Umbilical cord (tissue), 1 donor: ENCODE measurements at regions not wholly inside any gene's neighbourhood (a gene's known extent, or its start where the extent isn't known, plus 50 kb on each side); places are given as distances from the start of the nearest gene placed in this dataset.

ENCODE experiments used
- DNase-seq: peaks from one replicate; pipeline ENCODE4 v3.0.0-alpha.2; 2015; ENCODE audit warnings: low spot score

DNA sequence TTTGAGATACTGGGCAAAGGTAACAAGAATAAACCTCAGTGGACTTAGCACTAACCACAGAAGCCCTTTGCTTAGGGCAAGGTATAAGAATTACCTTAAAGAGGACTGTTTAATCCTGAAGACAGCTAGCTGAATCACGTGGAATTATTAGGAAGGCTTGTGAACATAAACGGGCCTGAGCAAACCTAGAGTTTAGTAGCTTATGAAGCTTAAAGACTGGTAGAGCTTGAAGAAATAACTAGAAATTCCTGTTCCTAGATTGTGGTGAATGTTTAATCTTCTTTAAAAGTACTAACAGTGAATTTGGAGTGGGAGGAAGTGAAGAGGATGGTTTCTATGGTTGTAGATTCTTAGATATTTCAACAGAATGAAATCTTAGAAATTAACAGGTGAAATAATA is 428.9 kb upstream of the THRB start:
- DNase-seq, result no peak

DNA sequence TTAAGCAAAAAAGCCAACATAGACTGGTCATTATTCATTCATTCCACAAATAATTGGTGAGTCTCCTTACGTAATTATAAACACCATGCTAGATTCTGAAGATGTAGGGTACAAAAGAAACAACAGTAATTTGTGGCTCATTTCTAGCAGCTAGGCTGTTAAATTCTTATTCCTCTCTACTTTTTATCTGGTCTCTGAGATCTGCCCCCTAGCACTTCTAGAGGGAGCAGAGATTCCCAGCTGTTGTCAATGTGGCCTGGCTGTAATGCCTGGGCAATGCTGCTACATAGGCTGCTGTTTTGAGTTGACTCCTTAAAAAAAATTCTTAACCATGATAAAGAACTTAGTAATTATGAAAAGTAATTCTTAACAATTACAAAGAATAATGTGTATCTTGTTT is 434.9 kb upstream of the THRB start:
- DNase-seq, result no peak

DNA sequence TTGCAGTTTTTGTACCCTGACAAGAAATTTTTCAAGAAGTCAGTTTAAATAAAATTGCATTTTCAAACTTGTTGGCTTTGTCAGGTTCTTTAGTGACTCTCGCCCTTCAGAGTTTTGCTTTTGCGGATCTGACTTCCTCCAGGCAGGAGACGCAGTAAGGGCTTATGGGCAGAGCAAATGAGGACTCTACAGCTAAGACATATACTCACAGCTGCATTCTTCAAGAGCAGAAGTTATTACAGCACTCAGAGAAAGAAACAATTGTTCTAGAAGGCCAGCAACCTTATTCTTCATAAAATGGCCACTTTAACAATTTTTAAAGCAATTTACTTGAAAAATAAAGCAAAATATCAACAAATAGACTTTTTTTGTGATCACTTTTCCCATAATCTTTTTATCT is 438.8 kb upstream of the THRB start:
- DNase-seq, result no peak

DNA sequence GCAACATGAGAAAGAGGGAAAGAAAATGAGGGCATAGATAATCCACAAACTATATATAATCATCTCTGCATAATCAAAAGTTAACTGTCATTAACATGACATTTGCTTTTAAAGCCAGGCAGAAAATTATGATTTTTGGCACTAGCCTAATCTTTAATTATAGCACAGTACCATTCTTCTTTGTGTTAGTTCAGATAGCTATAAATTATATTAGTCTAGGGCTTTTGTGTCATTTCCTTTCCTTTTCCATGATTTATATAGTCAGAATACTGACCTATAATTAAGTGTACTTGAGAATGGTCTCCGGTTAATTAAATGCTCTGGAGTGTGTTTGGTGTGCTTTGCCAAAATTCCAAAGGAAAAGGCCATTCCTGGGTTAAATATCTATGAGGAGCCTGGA is 441.9 kb upstream of the THRB start:
- peak; percentile 12 for DNase-seq

DNA sequence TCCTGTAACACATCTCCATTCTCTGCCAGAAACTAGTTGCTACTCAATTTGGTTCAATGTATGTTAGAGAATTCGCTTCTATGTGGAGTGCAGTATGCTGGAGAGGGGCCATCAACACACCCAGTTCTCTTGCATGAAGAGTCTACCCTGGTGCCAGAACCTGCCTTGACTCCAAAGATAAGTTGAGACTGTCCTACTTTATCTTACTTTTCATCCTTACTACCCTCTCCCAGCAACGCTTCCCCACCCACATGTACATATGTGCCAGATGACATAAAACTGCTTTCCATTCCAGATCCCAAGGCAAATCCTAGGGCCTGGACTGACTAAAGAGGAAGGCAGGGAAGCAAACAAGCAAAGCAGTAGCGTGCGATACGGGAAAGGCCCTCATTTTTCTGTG is 442.6 kb upstream of the THRB start:
- peak; percentile 98 for DNase-seq

DNA sequence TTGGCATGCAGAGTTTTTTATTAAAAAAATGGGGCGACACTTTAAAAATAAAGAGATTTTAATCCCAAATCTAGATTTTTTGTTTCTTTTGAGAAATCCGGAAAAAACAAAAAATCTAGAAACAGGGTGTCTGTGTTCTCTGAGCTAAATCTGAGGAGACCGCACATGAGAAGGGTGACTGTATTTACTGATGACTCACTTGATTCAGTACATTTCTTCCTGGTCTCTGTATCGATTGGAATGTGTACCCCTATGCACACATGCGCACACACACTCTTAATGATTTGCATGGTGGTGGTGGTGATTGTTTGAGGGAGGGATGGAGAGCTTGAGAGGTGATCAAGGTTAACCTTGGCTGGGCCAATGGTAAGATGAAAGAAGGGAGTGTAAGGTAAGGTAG is 443.1 kb upstream of the THRB start:
- DNase-seq, result no peak

DNA sequence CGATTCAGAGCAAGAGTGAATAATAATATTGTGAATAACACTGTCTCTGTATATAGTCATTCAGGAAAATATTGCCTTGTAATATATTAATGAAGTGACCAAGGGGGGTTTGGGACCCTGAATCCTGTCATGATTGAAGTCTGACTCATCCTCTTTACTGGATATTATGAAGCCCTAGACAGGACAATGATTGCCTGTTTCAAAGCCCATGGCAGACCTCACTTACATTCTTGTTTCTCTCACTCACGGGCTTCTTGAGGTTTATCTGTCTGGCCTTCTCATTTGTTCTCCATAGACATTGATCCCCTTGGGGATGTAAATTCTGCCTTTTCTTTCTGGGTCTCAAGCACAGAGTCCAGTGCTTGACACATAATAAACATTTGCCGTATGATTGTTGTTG is 449.3 kb upstream of the THRB start:
- no peak for DNase-seq

DNA sequence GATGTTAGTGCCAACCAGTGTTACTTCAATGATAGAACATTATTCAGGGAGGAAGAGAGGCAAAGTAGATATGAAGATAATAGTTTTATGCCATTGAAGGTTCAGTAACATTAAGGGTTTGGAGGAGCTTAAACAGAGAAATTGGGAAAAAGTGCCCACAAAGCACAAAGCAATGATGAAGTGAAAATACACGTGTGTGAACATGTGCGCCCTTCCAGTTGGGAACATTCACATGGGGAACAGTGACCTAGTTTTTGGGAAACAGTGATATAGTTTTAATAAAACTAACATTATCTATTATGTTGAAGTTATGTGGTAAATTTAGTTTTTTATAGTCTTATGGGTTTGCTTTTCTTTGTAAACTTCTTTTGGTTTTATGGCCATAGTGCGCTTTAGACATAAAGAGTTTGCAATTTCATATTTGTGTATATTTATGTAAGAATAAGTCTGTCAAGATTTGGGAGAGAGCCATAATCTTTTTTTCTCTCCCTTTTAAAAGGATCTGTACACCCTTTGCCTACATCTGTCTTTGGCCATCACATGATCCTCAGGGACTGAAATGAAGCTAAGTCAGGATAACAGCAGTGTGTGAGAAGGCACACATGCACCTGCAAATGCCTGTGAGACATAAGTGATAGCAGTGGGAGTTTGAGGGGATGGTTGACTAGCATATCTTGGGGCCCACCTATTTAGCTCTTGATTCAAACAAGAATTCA is 450.3 kb upstream of the THRB start:
- no peak for DNase-seq

DNA sequence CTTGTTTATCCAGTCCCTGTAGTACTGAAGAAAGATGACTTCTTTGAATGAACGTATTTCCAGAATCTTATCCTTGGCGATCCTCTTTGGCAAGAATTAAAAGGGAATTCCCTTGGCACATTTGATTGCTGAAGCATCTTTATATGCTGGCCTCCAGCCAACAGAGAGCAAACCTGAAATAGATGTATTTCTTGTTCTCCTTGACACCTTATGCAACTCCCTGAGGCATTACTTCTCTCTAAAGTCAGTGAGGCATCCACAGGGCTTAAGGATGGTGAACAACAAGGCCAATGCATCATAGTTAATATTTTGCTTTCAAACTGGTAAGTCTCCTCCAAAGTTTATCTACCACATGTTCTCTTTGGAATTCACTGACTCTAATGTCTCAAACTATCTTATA is 450.9 kb upstream of the THRB start:
- no peak for DNase-seq

DNA sequence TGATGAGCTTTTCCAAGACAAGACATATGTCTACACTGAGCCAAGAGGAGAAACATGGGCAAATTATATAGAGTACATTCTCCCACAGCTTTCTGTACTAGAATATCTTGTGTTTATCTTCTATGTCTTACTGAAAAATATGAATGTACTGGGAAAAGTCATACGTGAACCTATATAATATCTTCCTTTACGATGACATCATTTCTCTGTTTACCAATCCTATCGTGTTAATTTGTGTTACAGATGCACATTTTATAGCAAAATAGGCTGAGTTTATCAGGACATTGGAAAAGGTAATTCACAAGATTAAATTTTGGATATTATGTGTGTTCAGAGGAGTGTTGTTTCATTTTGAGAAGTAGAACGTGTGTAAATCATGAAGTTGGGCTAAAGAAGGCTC is 452.5 kb upstream of the THRB start:
- no peak for DNase-seq

DNA sequence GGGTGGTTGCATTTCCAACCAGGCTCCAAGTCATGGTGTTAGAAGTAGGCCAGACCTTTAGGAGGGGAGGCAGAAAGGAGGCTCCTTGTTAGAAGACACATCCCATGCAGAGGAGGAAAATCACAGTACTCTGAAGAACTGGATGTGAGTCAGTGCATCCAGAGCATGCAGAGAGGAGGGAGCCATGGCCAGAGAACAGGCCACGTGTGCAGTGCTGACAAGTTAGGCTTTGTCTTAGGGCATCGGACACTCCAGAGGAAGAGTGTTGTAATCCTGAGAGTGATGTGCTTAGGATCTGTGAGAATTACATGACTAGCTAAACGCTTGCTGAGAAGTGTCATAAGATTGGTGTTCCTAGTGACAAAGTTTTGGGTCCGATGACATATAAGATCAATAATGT is 456.5 kb upstream of the THRB start:
- no peak for DNase-seq

DNA sequence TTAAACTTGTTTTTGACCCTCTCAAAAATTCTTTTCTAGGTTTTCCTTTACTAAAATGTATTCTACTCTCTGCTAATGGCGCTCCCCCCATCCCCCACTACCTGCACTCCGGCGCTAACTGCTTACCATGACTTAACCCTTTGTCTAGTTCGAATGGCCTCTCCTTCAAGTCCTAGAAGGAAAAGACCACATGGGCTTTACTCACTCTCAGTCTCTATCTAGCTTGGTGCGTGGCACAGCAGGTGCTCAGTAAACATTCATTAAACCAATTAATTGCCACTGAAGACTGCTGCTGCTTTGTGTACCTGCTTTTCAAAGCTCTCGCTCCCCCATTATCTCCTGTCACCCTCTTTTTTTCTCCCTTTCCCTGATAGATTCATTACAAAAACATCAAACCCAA is 457.7 kb upstream of the THRB start:
- DNase-seq, result no peak

DNA sequence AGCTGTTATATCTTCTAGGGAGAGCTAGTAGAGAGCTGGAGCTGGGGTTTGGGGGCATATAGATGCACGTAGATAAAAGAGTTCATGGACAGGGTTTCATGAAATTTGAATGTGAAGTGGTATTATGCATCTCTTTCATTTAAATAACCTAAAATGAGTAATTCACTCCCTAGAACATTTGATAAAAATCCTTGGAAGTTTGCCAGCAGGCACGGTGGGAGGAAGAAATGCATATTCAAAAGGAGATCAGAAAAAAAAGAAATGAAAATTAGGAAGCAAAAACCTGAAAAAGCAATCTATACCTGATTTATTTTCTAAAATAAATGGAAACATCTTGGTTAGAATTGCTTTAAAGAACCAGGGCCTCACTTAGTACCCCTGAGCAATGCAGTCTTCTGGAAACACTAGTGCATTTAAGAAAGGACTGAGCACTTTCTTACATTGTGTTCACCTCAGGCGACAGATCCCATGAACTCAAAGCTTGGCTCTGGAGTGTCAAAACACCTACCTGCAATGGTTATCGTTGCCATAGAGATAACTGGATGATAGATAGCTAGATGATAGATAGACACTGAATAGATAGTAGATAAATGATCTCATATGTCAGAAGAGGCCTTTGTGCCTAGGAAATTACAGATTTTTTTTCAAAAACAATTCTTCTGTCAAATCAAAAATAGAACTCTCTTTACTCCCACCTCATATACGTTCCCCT is 458.6 kb upstream of the THRB start:
- no peak for DNase-seq

DNA sequence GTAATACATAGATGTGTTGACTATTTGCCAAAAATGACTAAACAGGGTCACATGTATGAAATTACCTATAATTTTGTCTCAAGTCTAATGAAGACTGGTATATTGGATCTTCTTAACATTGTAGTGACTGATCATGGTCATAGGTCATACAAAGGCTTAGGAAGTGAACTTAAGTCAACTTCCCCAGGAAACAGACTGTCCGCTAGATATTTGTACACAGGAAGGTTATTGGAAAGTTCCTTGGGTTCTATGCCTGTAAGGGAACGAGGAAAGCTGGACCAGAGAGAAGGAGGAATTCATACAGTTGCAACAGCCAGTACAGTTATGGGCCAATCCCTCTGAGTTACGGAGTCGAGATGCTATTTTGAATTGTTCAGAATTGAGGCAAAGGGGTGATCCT is 462.0 kb upstream of the THRB start:
- no peak for DNase-seq

DNA sequence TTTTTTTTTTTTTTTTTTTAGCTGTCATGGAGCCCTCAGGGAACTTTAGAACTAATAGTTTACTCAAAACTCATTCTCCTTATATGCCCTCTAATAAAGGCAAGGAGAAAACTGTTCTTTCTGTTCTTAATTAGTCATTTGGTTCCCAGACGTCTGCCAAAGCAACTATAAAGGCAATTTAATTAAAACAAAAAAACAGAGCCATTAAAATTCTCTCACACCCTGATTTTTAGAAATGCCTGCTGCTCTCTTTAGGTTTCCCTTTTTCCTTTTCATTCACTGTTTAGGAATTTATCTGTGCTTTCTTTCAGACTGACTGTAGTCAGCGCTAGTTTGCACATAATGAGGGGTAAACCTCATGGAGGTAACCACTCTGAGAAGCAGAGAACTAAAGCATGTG is 463.6 kb upstream of the THRB start:
- no peak for DNase-seq

DNA sequence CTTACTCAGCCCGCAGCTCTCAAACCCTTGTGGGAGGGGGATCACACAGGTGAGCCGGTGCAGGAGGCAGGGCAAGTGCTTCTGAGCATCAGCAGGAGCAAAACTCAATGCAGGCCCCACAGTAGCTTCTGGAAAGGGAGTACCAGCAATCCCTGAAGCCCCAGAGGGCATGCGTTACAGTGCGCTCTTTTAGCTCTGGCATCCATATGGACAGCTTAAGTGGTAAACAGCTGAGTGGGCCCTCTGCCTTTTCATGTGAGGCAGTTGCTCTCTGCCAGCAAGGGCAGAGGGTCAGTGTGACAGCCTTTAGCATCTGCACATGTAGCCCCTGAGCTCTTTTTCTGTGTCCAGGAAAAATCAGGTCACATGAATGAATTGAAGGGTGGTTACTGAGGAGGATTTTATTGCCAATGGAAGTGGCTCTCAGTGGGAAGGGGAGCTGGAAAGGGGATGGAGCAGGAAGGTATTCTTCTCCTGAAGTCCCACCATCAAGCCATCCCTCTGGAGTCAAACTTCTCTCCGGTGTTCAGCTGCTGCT is 464.3 kb upstream of the THRB start:
- no peak for DNase-seq

DNA sequence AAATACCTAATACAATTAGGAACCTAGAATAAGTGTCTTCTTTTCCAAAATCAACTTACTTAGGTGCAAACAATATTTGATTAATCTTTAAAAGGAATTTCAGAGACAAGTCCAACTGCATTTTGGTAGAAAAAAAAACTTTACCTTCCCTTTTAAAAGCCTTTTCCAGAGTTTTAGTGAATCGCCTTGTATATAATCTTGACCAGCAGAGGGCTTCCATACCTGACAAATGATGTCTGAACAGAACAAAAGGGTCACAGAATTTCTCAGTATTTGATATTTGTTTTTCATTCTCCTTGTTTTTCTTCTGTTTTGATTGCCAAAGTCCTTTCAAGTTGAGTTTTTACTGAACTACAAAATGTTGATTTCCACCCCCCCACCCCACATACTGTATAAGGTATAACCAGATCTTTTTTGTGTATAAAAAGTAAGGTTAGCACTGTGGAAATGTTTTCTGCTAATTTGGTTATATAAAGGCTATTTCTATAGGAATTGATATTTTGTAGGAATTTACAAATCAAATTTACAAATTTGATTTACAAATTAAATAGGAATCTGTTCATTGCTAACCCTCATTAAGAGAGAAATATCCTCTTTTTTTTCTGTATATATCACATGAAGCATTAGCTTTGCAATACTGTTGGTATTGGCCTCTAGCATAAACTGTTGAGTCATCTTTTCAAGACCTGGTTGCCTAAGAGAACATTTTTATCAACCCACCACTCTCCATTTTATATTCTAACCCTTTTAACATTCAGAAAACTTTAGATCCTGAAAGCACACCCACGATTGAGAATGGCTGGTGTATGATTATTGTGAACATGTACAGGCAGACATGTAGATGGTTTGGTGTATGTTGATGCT is 464.1 kb upstream of the RARB start:
- peak; percentile 64 for DNase-seq

DNA sequence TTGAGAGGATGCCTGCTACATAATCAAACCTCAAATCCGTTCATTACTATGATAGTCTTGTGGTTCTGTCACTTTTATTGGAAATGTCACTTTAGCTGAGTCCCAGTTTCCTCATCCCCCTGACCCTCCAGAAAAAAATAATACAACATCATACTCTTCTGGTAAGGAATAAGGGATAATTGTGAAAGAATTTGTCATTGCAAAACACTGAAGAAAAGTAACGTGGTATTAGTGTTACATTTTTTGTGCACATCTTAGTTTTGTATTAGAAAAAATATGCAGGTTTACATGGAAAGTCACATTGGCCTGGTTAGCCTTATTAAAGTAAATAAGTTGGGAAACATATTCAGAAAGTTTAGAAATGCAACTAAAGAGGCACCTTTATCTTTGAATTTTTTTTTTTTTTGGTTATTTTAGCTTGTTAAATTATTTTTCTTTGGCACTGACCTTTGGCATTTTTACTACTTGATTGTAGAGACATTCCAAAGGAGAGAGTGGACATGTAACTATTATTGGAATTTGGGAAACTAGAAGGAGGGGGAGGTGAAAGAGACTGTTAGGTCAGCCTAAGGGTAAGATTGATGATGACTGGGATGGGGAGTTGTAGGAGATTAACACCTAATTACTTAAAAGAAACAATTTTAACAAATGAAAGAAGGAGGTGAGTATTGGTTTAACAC is 462.2 kb upstream of the RARB start:
- DNase-seq, result no peak

DNA sequence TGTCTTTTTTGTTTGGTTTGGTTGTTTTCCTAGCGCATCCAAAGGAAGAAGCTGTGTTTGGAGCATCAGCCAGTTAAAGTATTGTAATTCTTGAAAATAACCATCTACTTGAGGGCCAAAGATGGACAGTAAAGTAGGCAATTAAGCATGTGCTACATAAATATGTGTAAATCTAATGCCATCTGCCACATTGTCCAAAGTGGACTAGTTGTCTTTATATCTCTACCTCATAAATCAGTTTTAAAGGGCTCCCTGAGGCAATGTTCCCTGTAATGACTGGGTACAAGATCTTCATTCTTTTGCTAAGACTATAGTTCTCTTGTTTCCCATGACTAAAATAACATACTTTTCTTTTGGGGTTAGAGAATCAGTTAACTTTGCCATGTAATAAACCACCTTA is 460.0 kb upstream of the RARB start:
- no peak for DNase-seq

DNA sequence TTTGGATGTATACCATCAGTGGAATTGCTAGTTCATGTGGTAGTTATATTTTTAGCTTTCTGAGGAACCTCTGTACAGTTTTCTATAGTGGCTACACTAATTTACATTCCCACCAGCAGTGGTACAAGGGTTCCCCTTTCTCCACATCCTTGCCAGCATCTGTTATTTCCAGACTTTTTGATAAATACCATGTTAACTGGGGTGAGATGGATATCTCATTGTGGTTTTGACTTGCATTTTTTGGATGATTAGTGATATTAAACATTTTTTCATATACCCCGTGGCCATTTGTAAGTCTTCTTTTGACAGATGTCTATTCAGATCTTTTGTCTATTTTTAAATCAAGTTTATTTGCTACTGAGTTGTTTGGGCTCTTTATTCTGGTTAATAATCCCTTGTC is 455.6 kb upstream of the RARB start:
- DNase-seq, result no peak

DNA sequence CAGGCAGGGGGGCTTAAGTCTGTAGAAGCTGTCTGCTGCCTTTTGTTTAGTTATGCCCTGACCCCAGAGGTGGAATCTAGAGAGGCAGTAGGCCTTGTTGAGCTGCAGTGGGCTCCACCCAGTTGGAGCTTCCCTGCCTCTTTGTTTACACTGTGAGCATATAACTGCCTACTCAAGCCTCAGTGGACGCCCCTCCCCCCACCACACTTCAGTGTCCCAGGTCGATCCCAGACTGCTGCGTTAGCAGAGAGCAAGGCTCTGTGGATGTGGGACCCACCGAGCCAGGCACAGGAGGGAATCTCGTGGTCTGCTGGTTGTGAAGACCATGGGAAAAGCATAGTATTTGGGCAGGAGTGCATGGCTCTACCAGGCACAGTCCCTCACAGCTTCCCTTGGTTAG is 446.8 kb upstream of the RARB start:
- no peak for DNase-seq

DNA sequence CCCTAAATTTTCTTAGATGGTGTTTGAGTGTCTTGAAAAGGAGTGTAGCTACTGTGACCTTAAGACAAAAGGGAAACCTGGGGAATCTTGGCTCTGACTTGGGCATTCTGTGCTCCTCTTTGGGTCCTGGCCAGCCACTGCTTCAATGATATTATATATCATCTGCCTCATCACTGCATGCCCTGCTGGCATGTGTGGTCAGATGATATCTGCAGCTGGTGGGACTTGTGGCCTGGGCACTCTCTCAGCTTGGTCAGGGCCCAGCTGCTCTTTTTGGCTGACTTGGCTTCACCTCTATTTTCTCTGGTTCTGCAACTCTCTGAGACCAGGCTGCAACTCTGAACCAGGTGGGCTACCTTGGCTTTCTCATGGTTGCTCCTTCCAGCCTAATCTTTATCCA is 446.1 kb upstream of the RARB start:
- no peak for DNase-seq
